ENCODE measurements at regions not wholly inside any gene's neighbourhood (a gene's known extent, or its start where the extent isn't known, plus 50 kb on each side); places are given as distances from the start of the nearest gene placed in this dataset.

GRCh38 chr2:20150110-20150706 is 74.7 kb downstream of the SDC1 start:
- no peak for ATAC-seq

- no peak for ATAC-seq
Measured at GRCh38 chr2:20149703-20150030, 75.3 kb downstream of the SDC1 start.

- no peak for ATAC-seq
Measured at GRCh38 chr2:20148923-20149702, 75.8 kb downstream of the SDC1 start.

GRCh38 chr2:20148426-20148922 is 76.5 kb downstream of the SDC1 start:
- no peak for ATAC-seq

- ATAC-seq = no peak
Measured at GRCh38 chr2:20147351-20147750, 77.6 kb downstream of the SDC1 start.

- no peak for ATAC-seq
Measured at GRCh38 chr2:20146401-20146800, 78.5 kb downstream of the SDC1 start.

GRCh38 chr2:20145497-20146193 is 79.3 kb downstream of the SDC1 start:
- ATAC-seq = peak; percentile 55

GRCh38 chr2:20144861-20145260 is 80.1 kb downstream of the SDC1 start:
- ATAC-seq = peak; percentile 49

GRCh38 chr2:20144196-20144595 is 80.7 kb downstream of the SDC1 start:
- ATAC-seq = no peak

- peak; percentile 76 for ATAC-seq
Measured at GRCh38 chr2:20143263-20143662, 81.7 kb downstream of the SDC1 start.

- ATAC-seq = peak; percentile 15
Measured at GRCh38 chr2:20141806-20142205, 83.1 kb downstream of the SDC1 start.

GRCh38 chr2:20141056-20141762 is 83.7 kb downstream of the SDC1 start:
- peak; percentile 72 for ATAC-seq

- ATAC-seq = no peak
Measured at GRCh38 chr2:20140321-20141055, 84.4 kb downstream of the SDC1 start.

GRCh38 chr2:20139407-20140172 is 85.3 kb downstream of the SDC1 start:
- peak; percentile 19 for ATAC-seq

GRCh38 chr2:20138696-20139095 is 86.2 kb downstream of the SDC1 start:
- ATAC-seq = no peak

- no peak for ATAC-seq
Measured at GRCh38 chr2:20137884-20138283, 86.5 kb upstream of the LAPTM4A start.

- ATAC-seq = no peak
Measured at GRCh38 chr2:20137131-20137571, 85.7 kb upstream of the LAPTM4A start.

- peak; percentile 56 for ATAC-seq
Measured at GRCh38 chr2:20136149-20136548, 84.7 kb upstream of the LAPTM4A start.

- ATAC-seq = peak; percentile 62
Measured at GRCh38 chr2:20135631-20136050, 84.2 kb upstream of the LAPTM4A start.

- no peak for ATAC-seq
Measured at GRCh38 chr2:20132990-20133535, 81.6 kb upstream of the LAPTM4A start.
